SU-DHL-6 (cell line): ENCODE measurements at regions not wholly inside any gene's neighbourhood (a gene's known extent, or its start where the extent isn't known, plus 50 kb on each side); places are given as distances from the start of the nearest gene placed in this dataset.

Experiments
- EZH2phosphoT487 ChIP-seq: fragments of 200-600 bp; sonication (generic), shearing (Covaris generic); conservative IDR thresholded peaks from 2 replicates; pipeline ENCODE4 v1.6.1; 2018; ENCODE audit warnings: mild to moderate bottlenecking, antibody characterized with exemption, low read length, moderate library complexity, mixed read lengths
- TF ChIP-seq, protein P1 (sequence below): fragments of 200-600 bp; sonication (generic); IDR thresholded peaks from one replicate; pipeline ENCODE4 v1.5.1; 2017; ENCODE audit warnings: antibody characterized with exemption, mild to moderate bottlenecking, low read length, moderate library complexity; ENCODE audit not compliant: insufficient read depth, poor library complexity, severe bottlenecking

DNA sequence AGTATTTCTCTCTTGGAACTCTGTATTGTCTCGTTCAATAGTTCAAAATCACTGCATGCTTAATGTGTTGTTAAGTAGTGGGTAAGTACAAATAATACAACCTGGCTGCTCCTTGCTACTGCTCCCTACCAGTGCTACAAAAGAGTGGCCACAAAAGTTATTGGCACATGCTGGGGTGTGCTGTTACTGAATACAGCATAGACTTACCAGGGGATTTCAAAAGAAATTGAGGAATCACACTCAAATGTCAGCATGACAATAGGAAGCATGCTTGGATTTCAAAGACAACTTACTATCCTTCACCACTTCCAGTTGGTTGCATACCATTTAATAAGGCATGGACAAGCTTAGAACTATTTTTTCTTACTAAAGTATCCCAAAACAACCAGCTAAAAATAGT is 1041.3 kb upstream of the SPRY2 start:
- TF ChIP-seq, protein P1, sequence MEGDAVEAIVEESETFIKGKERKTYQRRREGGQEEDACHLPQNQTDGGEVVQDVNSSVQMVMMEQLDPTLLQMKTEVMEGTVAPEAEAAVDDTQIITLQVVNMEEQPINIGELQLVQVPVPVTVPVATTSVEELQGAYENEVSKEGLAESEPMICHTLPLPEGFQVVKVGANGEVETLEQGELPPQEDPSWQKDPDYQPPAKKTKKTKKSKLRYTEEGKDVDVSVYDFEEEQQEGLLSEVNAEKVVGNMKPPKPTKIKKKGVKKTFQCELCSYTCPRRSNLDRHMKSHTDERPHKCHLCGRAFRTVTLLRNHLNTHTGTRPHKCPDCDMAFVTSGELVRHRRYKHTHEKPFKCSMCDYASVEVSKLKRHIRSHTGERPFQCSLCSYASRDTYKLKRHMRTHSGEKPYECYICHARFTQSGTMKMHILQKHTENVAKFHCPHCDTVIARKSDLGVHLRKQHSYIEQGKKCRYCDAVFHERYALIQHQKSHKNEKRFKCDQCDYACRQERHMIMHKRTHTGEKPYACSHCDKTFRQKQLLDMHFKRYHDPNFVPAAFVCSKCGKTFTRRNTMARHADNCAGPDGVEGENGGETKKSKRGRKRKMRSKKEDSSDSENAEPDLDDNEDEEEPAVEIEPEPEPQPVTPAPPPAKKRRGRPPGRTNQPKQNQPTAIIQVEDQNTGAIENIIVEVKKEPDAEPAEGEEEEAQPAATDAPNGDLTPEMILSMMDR: no peak
- no peak for TF ChIP-seq EZH2phosphoT487
